Right renal cortex interstitium (tissue), 3 donors: ENCODE measurements at regions not wholly inside any gene's neighbourhood (a gene's known extent, or its start where the extent isn't known, plus 50 kb on each side); places are given as distances from the start of the nearest gene placed in this dataset.
"Not testable (repeated sequence)": the region's sequence is repeated elsewhere in the genome, so short reads cannot be mapped to it uniquely, and the experiment has no call there.

Experiments used
- DNase-seq, 3 donors: peaks; one replicate each; pipeline ENCODE4 v3.0.0-alpha.2; 2013; ENCODE audit warnings: low read depth in 3 of 3, low spot score in 2 of 3

DNA sequence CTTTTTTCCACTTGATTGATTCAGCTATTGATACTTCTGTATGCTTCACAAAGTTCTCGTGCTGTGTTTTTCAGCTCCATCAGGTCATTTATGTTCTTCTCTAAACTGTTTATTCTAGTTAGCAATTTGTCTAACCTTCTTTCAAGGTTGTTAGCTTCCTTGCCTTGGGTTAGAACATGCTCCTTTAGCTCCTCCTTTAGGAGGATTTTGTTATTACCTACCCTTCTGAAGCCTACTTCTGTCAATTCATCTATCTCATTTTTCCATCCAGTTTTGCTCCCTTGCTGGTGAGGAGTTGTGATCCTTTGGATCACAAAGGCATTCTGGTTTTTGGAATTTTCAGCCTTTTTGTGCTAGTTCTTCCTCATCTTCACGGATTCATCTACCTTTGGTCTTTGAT, 344.7 kb upstream of the CLEC14A start:
- not testable (repeated sequence) for DNase-seq

DNA sequence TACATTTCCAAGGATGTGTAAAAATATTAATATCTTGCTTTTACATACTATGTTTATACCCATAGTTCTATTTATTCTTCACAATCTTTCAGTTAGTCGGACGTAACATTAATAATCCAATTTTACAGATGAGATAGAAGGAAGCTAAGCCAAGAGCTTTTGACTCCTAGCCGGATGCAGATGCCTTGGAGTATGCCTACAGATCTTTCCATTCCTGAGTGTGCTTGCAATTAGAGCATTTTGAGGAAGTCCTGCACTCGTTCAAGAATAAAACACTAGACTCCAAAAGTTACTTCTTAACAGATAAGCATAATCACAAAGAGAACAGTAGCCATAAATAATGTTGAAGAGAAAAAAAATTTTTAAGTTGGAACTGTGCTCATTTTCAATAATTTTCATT, 337.6 kb upstream of the CLEC14A start:
- DNase-seq: no peak

- DNase-seq: no peak
Observed at GRCh38 chr14:38592764-38593442, 337.0 kb upstream of the CLEC14A start.

DNA sequence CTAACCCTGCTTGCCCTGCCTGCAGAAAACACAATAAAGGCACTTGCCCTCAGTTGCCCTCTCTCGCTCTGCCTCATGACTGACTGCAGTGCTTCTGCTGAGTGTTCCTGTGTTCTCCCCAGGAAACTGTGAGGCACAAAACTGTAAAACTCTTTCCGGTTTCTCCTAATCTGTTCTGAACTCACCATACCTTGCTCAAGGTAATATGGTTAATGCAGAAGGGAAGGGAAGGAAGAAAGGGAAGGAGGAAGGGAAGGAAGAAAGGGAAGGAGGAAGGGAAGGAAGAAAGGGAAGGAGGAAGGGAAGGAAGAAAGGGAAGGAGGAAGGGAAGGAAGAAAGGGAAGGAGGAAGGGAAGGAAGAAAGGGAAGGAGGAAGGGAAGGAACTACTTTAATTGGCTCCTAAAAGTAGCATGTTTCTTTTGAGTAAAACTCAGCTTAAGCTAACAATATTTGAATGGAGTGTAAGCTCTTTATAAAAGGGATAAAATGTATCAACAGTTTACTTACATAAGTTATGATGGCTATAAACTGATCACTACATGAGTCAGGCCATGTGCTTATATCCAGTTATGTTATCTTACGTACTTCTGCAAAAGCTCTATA, 334.0 kb upstream of the CLEC14A start:
- no peak for DNase-seq

DNA sequence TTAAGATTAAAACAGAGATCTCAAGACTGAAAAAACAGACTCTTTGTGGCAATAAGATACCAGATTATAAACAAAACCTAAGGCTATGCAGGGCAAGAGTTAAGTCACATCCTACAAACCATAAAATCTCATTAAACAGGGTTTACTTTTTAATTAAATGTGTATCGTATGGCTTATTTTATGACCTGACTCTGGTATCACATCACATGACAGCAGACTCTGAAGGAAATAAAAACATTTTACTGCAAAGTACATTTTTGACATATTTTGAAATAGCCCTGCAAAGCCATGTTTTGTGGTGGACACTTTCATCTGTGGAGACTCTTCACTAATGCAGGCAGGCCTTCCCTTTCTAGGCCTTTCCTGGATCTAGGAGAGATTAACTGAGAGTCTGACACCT, 327.6 kb upstream of the CLEC14A start:
- DNase-seq: no peak

GRCh38 chr14:38578278-38578681, 322.4 kb upstream of the CLEC14A start:
- DNase-seq: no peak

DNA sequence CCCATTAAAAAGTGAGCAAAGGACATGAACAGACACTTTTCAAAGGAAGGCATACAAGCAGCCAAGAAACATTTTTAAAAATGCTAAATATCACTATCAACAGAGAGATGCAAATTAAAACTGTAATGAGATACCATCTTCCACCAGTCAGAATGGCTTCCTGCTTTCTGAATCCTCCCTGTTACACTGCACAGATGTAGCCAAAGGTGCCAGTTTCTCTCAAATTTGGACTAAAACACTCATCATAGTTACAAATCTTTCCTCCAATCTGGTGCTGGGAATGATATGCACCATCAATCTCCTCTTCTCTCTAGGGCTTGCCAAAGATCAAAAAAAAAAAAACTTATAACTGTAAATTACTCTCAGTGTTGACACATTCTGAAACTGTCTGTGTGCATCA, 311.8 kb upstream of the CLEC14A start:
- DNase-seq: no peak

DNA sequence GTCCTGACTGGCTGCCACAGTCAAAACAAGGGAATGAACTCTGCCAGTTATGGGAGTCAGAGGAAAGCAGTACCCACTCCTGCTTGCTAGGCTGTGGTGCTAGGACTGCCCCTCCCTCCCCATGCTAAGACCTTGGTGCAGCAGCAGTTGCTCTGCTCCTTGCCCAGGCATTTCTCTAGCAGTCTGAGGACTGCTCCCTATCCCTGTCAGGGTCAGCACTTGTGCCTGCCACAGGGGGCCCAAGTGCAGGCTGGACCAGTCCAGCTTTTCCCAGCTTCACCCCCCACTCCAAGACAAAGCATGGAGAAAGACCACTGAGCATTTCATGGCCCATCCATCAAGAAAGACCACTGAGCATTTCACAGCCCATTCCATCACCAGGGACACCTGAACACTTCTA, 305.8 kb upstream of the CLEC14A start:
- no peak for DNase-seq

- no peak for DNase-seq
Observed at GRCh38 chr14:38559711-38560110, 303.8 kb upstream of the CLEC14A start.

GRCh38 chr14:38557391-38557790, 301.5 kb upstream of the CLEC14A start:
- not testable (repeated sequence) for DNase-seq

GRCh38 chr14:38556252-38556651, 300.4 kb upstream of the CLEC14A start:
- no peak for DNase-seq

GRCh38 chr14:38554026-38554425, 298.1 kb upstream of the CLEC14A start:
- no peak for DNase-seq

GRCh38 chr14:38553586-38553985, 297.7 kb upstream of the CLEC14A start:
- no peak for DNase-seq

- DNase-seq: no peak
Observed at GRCh38 chr14:38549564-38549963, 293.7 kb upstream of the CLEC14A start.

- no peak for DNase-seq
Observed at GRCh38 chr14:38547961-38548490, 292.1 kb upstream of the CLEC14A start.

GRCh38 chr14:38546932-38547551, 291.1 kb upstream of the CLEC14A start:
- DNase-seq: no peak

GRCh38 chr14:38544776-38545175, 288.9 kb upstream of the CLEC14A start:
- no peak for DNase-seq

GRCh38 chr14:38543851-38544250, 288.0 kb upstream of the CLEC14A start:
- not testable (repeated sequence) for DNase-seq

- not testable (repeated sequence) for DNase-seq
Observed at GRCh38 chr14:38538053-38538452, 282.2 kb upstream of the CLEC14A start.

DNA sequence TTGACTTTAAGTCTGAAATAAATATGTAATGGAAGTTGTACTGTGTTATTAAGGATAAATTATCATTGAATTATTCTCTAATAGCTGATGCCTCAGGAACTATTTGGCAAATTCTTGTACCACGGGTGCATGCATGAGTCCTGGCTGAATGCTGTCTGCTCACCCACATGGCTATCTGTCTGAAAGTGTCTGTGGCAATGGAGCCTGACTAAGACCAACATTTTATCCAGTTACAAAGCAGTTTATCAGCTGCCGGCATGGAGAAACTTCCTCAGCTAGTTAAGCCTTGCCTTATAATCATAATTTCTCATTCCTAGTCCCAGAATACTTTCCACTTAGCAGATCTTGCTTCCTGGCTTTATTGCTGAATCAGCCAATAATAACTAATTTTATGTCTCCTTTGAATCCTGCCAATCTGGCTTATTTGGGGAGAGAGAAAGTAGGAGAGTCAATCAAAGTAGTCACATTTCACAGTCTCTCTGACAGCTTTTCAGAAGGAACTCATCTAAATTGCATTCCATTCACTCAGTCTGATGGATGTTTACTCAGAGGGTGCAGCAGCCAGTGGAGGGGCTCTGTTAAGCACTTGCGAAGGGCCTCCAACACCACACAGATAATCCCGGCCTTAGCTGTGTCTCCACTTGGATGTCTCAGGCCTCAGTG, 280.6 kb upstream of the CLEC14A start:
- DNase-seq: no peak

DNA sequence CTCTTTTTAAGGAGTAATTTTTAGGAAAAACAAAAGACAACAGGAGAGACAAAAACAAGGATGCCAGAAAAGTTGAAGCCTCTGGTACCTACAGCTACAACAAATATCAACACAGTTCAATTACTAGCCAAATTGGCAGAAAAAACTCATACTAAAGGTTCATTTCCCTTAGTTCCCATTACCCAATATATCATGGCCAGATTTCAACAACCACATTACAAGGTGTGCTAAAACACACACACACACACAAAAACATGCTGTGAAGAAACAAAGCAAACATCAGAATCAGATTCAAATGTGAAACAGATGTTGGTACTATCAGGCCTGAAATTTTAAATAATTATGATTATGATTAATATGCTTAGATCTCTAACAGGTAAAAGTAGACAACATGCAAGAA, 272.7 kb upstream of the CLEC14A start:
- no peak for DNase-seq

- no peak for DNase-seq
Observed at GRCh38 chr14:38527502-38527878, 271.6 kb upstream of the CLEC14A start.
